ENCODE measurements at regions not wholly inside any gene's neighbourhood (a gene's known extent, or its start where the extent isn't known, plus 50 kb on each side); places are given as distances from the start of the nearest gene placed in this dataset.

- TF ChIP-seq CHD7 (IDR thresholded peaks at IDR 0.05; ENCODE audit: insufficient replicate concordance, low read length) (no peak), CHD2 (IDR thresholded peaks at IDR 0.05; ENCODE audit: low read length) (no peak), POLR2A (IDR thresholded peaks at IDR 0.05; ENCODE audit: control extremely low read depth in 1 of 2, low read depth in 2 of 2, low read length in 2 of 2) (no peak), MAX (IDR thresholded peaks at IDR 0.05) (no peak), EZH2 (IDR thresholded peaks at IDR 0.05; ENCODE audit: low read depth, low read length, severe bottlenecking) (no peak), SAP30 (IDR thresholded peaks at IDR 0.05; ENCODE audit: insufficient read depth, insufficient replicate concordance, low read length) (no peak)
Measured at GRCh38 chr3:18177271-18177670, 247.9 kb downstream of the SATB1 start (continued).

Measured in H1 (cell line).